Fibroblast of skin of left biceps (primary cell): ENCODE measurements at regions not wholly inside any gene's neighbourhood (a gene's known extent, or its start where the extent isn't known, plus 50 kb on each side); places are given as distances from the start of the nearest gene placed in this dataset.
"Not testable (repeated sequence)": the region's sequence is repeated elsewhere in the genome, so short reads cannot be mapped to it uniquely, and the experiment has no call there.

Experiments used
- DNase-seq, 2 experiments: peaks; one replicate each; pipeline ENCODE4 v3.0.0-alpha.2; 2013; ENCODE audit warnings: low read depth in 2 of 2

DNA sequence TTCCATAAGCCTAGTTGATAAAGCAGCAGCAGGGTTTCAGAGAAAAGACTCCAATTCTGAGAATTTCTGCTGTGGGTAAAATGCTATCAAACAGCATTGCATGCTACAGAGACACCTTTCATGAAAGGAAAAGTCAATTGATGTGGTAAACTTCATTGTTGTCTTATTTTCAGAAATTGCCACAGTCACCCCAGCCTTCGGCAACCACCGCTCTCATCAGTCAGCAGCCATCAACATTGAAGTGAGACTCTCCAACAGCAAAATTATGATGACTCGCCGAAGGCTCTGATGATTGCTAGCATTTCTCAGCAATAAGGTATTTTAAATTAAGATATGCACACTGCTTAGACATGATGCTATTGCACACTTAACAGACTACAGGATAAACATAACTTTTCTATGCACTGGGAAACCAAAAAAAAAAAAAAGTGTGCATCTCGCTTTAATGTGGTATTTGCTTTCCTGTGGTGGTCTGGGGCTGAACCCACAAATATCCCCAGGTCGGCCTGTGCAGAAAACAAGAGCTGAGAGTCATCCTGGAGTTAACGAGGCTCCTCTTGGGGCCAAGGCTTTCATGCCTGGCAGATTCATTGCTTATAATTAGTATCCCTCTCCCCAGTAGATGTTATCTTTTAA is 192.1 kb downstream of the CTTN start:
- no peak for DNase-seq

DNA sequence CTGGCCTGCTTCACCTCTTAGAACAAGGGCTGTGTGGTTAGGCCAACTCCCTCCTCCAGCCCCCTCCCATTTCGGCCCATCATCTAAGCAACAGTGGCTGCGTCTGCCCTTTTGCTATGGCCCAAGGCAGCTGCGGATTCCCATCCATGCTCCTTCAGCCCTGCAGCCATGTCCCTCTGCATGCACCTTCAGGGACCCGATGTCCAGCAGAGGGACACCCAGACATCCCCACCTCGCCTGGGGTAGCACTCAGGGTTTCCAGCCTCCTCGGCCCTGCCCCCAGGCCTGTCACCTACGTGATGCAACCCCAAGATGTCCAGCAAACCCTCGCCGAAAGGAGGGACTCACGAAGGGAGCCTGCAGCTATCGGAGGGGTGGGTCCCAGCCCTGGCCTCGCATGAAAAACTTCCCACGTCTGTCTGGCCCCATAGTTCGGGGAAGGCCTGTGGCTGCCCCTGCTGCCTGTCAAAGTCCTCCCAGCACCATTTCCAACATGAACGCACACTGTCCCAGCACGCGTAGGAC is 194.4 kb downstream of the CTTN start:
- DNase-seq = no peak

DNA sequence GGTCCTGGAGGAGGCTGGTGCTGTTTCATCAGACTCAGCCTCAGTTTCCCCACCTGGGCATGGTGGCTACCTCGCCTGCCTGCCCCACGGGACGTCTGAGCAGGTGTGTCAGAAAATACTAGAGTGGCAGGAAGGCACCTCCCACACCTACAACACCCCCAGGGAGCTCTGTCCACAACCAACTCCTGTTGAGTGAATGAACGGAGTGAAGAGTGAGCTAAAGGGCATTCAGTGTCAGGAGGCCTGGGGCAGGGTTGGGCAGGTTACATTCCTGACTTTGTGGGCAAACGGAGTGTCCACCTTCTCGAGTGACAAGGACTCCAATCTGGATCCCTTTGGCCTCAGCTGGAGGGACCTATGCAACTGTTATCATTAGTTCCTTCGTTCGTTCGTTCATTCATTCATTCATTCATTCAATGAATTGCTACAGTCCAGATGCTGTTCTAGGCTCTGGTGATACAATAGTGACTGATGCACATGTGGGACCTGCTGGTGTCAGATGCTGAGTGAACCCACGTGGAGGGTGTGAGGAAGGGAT is 195.2 kb downstream of the CTTN start:
- DNase-seq = no peak

DNA sequence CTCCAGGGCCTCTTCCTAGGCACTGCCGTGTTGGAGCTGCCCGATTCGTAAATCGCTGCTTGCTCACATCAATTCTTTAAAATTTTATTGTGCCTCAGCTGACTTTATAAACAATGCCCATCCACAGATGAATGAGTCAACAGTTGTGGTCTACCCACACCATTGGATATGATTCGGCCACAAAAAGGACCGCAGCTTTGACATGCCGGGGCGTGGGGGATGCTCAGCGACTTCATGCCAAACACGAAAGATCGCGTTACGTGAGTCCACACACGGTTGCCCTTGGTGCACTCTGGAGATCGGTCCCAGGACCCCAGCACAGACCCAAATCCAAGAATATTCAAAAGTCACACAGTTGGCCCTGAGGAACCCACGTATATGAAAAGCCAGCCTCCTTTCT is 195.7 kb downstream of the CTTN start:
- DNase-seq = no peak

DNA sequence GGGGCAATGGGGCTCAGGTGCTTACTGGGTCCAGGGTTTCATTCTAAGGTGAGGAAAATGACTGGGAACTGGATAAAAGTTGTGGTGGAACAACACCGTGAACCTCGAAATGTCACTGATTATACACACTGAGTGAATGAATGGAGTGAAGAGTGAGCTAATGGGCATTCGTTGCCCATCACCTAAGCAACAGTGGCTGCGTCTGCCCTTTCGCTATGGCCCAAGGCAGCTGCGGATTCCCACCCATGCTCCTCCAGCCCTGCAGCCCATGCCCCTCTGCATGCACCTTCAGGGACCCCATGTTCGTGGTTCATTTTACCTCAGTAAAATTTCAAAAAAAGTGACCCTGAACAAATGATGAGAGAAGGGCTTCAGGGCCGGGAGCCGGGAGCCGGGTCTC is 196.3 kb downstream of the CTTN start:
- DNase-seq = no peak

DNA sequence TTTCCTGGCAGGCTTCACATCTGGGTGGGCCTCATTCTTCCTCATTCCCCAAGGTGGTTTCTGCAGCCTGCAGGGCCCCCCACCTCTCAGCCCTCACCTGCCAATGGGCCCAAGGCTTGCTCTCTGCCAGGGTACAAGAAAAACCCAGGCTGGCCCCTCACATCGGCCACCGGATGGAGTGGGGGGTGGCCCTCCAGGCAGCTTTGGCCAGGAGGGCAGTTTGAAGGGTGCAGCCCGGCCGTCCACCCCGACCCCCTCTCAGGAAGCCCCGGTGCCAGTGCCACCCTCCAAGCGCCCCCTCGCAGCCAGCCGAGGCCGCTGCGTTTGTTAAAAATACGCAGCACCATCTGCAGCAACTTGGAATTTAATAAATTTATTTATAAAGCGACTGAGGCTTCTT is 196.7 kb downstream of the CTTN start:
- DNase-seq = no peak

DNA sequence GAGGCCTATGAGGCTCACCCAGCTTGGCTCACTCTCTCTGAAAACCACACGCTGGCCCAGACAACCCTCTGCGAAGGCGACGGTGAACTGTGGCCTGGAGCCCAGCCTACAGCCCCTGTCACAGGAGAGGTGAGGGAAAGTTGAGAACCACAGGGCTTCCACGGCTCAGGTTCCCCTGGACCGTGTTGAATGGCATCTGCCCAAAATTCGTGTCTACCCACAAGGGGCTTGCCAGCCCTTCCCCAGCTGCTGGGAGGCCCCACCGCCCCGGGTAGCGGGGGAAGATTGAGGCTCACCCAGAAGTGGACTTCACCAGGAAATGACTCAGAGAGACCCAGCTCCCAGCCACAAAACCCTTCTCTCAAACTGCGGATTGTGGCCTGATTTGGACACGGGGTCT is 197.1 kb downstream of the CTTN start:
- no peak for DNase-seq

DNA sequence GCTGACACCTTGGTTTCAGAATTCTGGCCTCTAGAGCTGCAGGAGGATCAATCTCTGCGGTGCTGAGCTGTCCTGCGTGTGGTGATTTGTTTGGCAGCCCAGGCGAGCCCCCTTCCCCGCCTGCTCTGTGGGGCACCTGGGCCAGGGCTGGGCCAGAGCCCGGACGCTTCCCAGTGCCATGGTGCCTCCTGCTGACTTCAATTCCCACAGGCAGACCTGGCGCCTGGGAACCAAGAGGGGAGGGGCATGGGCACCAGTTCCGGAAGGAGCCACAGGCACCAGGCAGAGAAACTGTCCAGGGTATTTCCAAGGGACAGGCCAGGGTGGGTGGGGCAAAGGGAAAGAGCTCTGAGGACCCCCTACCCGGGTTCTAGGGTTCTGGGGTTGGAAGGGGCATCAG is 197.8 kb downstream of the CTTN start:
- DNase-seq = no peak

DNA sequence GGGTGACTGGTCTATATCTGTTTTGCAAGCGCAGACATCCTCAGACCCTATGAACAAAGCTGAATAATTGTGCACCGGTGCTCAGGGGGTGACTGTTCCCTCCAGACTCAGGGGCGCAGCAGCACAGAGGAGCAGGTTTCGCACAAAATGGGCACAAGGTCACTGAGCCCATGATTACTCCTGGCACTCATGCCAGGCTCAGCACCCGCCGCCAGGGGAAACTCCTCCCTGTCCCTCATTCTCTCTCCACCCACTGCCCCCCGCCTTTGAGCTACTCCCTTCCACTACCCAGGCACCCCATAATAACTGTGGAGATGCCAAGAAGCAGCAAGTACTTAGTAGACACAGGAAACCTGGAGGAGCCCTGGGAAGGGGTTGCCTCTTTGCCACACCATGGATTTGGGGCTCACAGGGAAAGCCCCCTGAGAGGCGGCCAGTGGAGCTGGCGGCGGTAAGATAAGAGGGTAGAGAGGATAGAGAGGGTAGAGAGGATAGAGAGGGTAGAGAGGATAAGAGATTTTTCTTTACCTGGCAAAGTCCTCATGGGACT is 198.8 kb downstream of the CTTN start:
- DNase-seq = no peak

DNA sequence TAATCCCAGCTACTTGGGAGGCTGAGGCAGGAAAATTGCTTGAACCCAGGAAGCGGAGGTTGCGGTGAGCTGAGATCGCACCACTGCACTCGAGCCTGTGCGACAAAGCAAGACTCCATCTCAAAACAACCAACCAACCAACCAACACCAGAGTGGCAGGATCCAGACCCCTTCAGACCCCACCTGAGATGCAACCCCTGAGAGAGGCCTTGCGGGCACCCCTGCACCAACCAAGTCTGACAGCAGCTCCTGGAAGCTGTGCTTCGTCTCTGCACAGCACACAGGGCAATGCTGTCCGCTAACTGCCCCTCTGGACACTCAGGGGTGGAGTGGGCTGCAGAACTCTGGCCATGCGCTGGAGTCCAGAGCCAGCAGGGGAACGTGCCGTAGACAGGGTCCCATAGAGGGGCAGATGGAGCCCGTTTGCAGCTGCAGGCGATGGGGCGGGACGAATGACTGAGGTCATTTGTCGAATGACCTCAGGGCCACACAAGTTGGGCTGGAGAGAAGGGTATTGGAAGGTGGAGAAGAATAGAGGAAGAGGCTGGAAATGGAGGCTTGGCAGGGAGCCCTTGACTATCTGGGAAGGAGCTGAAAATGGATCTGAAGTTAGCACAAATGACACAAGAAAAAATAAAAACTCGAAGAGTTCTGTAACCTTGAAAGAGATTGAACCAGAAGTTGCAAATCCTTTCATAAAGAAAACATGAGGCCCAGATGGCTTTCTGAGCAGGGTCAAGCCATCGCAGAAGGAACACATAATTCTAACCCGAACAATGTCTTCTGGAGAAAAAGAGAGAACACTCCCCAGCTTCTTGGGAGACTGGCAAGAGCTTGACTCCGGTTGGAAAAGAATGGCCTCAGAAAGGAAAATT is 199.7 kb downstream of the CTTN start:
- DNase-seq = no peak

DNA sequence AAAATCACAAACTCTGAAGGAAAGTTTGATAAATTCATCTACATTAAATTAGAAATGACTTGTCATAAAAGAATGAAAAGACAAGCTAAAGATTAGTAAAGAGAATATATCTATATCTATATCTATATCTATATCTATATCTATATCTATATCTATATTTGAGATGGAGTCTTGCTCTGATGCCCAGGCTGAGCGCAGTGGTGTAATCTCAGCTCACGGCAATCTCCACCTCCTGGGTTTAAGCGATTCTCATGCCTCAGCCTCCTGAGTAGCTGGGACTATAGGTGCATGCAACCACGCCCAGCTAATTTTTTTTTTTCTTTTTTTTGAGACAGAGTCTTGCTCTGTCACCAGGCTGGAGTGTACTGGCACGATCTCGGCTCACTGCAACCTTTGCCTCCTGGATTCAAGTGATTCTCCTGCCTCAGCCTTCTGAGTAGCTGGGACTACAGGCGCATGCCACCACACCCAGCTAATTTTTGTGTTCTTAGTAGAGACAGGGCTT is 202.6 kb downstream of the CTTN start:
- DNase-seq = not testable (repeated sequence)

DNA sequence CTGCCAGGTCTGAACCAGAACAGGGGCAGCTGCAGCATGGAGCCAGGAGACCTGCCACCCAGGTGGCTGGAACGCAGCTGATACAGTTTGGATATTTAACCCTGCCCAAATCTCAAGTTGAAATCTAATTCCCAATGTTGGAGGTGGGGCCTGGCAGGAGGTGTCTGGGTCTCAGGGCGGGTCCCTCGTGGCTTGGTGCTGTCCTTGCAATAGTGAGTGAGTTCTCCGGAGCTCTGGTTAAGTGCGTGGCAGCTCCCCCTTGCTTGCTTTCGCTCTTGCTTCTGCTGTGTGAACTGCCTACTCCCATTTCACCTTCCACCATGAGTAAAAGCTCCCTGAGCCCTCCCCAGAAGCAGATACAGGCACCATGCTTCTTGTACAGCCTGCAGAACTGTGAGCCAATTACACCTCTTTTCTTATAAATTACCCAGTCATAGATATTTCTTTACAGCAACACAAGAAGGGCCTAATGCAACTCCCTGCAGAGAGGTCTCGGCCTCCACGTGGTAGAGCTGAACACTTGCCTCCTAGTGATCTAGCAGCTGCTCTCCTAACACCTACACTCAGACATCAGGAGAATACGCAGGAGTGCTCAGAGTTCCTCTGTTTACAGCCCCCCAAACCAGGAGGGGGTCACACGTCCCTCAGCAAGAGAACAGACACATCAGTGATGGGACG is 203.7 kb downstream of the CTTN start:
- DNase-seq = no peak

DNA sequence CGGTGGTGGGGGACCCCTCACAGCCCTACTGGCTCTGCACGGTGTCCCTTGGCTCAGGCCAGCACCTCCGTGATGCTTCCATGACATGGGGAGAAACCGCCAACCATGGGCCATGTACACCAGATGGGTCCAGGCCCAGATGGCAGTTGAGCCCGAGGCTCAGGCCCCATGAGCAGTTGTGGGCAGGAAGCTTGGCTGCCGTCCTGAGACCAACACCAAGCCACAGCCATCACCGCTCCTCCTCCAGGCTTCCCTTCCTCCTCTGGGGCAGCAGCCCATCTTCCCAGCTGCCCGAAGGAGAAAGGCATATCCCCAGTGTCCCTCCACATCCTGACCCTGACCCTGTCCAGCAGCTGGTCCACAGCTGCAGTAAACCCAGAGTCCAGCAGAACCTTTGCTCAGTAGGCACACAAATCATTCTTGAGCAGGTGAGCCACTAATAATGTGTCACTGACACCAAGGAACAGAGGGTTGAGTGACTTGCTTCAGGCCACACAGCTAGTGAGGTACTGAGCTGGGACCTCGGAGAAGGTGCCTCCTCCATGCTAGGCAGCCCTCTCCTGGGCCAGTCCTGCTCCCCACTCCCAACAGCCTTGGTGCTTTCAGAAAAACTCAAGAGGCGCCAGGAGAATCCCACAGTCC is 204.9 kb downstream of the CTTN start:
- no peak for DNase-seq

DNA sequence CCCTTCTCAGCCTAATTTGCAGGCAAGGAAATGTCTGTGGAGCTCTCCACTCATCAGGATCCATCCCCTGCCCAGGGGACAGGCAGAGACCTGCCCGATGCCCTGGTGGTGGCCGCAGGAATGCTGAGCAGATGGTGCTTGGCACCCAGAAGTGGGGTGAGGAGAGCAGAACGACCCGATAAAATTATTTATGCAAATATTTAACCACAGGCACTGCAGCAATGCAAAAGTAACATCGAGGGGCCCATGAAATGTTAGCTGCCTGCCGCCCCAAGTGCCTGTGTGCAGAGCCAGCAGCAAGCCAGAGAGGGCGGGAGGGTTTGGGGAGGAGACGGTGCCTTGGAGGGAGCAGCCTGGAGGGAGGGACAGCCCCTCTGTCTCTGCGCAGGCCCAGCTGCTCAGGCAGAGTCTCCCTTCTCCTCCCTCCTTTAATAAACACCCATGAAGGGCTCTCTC is 205.5 kb downstream of the CTTN start:
- DNase-seq = no peak

DNA sequence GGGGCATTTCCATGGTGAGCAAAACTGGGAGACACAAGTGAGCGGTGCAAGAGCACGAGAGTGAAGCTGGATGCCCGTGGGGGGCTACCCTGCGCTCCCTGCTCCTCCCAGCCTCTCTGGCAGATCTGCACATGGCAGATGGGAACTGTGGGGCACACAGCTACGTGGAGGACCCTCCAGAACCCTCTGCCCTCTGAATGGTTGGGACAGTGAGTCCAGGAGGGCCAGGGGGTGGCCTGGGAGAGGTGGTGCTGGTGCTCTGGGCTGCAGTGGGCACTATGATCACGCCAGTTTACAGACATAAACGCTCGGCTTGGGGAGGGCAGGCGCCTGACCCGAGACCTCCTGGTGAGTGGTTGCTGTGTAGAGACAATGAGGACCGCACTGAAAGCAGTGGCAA is 205.9 kb downstream of the CTTN start:
- no peak for DNase-seq

DNA sequence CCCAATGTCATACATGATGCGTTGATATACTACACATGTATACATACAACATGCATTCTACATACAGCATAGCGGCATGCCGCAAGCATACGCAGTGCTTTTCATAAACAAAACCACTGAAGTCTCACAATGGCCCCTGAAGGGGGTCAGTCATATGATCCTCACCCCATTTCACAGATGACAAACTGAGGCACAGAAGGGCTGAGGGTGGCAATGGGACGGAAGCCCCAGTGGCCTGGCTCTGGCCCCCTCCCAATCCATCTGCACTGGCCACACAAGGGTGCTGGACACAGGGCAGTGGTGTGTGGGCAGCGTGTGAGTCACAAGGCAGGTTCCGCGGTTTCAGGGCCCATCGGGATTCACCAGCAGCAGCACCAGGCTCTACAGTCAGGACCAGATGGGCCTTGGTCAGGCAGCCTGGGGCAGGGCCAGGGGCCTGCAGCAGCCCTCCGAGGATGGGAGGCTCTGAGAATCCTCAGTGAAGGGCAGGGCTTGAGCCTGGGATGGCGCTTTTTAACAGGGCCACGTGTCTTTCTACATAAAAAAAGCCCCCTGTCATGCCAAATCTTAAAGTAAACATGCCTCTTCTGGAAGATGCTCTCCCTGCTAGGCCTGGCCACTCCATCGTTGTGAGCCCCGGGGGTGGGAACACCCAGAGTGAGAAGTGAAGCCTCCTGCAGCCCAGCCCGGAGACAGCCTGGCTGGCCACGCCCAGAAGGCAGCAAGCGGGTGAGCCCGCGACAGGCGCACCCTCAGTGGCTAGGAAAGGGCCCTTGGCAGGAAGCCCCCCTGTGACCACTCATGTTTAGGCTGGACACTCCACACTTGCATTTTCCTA is 206.5 kb downstream of the CTTN start:
- no peak for DNase-seq

DNA sequence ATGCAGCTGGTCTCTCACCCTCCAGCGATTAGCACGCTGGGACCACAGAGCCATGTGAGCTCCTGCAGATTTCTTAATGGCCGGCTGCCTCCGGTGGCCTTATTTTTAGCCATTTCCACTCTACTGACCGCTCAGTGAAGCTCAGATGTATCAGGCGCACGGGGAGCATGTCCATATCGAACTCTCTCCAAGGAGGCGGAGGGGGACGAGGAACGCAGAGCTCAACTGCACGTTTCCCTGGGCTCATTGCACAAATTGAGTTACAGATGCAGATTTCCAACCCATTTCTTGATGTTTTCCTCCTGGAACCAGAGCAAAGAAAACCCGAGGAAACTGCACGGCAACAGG is 207.1 kb downstream of the CTTN start:
- DNase-seq = no peak

DNA sequence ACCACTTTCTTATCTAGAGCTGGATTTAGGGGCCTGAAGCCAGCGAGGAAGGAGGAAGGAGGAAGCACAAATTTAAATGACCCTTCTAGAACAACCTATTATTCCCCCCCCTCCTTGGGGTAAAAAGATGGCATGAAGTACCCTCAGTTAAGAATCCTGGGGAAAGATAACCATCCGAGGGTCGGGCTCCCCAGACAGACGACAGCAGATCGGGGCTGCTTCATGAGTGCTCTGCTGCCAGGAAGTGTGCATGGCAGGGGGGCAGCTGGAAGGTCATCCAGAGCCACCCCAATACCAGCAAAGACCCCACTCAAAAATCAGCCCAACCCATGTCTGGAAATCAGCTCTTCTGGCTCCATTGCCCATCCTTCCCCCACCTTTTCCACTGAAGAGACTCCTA is 207.5 kb downstream of the CTTN start:
- DNase-seq = no peak

DNA sequence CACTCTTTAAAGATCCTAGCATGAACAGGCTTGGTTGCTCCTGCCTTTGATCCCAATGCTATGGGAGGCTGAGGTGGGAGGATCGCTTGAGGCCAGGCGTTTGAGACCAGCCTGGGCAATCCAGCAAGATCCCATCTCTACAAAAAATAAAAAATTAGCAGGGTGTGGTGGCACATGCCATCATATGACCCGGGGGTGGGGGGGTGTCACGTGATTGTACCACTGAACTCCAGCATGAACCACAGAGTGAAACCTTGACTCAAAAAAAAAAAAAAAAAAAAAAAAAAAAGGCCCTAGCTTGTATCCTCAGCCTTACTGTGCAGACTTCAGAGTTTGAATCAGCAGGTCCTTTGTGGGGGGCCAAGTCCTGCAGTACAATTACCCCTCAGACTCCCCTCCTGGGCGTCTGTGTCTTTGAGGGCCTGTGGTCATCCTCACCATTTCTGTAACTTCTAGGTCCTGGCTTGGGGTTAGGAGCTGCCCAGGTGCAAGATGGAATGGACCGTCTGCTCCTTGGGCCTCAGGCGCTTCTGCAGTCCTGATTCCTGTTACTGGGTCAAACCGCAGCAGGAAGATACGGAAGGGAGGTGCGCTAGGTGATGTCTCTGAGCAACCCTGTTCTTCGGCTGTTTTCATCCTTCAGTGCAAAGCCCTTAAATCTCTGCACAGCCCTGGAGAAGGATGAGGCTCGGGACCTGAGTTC is 208.1 kb downstream of the CTTN start:
- no peak for DNase-seq

DNA sequence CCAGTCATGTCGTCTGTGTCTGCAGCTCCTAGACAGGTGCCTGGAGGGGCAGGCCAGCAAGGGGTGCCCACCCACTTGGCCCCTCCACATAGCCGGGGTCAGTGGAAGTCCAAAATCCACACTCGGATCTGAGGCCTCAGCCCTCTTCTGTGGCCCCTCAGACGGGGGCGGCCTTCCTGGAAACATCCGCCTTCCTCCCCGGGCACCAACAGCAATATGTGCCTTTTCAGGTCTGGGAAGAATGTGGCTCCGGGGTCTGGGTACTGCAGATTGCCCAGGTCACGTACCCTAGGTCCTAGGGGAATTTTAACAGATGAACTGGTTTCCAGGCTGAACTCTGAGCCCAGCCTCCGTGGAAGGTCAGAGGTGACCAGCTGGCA is 208.6 kb downstream of the CTTN start:
- no peak for DNase-seq
